ENCODE measurements at regions not wholly inside any gene's neighbourhood (a gene's known extent, or its start where the extent isn't known, plus 50 kb on each side); places are given as distances from the start of the nearest gene placed in this dataset.

DNA sequence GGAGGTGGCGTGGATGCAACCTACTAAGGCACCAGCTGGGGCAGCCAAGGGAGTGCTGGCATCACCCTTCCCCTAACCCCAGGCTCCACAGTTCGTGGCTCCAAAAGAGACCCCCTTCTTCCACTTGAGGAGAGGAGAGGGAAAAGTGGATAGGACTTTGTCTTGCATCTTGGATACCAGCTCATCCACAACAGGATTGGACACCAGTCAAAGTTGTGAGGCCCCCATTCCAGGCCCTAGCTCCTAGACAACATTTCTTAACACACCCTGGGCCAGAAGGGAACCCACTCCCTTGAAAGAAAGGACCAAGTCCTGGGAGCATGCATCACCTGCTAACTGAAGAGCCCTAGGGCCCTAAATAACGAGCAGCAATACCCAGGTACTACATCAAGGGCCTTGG, 372.6 kb upstream of the PLXNA2 start (continued):
- TF ChIP-seq, protein P1, sequence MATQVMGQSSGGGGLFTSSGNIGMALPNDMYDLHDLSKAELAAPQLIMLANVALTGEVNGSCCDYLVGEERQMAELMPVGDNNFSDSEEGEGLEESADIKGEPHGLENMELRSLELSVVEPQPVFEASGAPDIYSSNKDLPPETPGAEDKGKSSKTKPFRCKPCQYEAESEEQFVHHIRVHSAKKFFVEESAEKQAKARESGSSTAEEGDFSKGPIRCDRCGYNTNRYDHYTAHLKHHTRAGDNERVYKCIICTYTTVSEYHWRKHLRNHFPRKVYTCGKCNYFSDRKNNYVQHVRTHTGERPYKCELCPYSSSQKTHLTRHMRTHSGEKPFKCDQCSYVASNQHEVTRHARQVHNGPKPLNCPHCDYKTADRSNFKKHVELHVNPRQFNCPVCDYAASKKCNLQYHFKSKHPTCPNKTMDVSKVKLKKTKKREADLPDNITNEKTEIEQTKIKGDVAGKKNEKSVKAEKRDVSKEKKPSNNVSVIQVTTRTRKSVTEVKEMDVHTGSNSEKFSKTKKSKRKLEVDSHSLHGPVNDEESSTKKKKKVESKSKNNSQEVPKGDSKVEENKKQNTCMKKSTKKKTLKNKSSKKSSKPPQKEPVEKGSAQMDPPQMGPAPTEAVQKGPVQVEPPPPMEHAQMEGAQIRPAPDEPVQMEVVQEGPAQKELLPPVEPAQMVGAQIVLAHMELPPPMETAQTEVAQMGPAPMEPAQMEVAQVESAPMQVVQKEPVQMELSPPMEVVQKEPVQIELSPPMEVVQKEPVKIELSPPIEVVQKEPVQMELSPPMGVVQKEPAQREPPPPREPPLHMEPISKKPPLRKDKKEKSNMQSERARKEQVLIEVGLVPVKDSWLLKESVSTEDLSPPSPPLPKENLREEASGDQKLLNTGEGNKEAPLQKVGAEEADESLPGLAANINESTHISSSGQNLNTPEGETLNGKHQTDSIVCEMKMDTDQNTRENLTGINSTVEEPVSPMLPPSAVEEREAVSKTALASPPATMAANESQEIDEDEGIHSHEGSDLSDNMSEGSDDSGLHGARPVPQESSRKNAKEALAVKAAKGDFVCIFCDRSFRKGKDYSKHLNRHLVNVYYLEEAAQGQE (IDR thresholded peaks at IDR 0.05; ENCODE audit: unreplicated experiment): no peak
- no peak for TF ChIP-seq EZH2phosphoT487 (IDR thresholded peaks at IDR 0.05; ENCODE audit: unreplicated experiment)
- TF ChIP-seq ZNF331 (CRISPR knock-in tag; IDR thresholded peaks at IDR 0.05; ENCODE audit: low read depth): no peak
- TF ChIP-seq STAT1 (IDR thresholded peaks at IDR 0.05; ENCODE audit: unreplicated experiment): no peak
- no peak for TF ChIP-seq EZH2 (IDR thresholded peaks at IDR 0.05; ENCODE audit: low read depth, unreplicated experiment)

DNA sequence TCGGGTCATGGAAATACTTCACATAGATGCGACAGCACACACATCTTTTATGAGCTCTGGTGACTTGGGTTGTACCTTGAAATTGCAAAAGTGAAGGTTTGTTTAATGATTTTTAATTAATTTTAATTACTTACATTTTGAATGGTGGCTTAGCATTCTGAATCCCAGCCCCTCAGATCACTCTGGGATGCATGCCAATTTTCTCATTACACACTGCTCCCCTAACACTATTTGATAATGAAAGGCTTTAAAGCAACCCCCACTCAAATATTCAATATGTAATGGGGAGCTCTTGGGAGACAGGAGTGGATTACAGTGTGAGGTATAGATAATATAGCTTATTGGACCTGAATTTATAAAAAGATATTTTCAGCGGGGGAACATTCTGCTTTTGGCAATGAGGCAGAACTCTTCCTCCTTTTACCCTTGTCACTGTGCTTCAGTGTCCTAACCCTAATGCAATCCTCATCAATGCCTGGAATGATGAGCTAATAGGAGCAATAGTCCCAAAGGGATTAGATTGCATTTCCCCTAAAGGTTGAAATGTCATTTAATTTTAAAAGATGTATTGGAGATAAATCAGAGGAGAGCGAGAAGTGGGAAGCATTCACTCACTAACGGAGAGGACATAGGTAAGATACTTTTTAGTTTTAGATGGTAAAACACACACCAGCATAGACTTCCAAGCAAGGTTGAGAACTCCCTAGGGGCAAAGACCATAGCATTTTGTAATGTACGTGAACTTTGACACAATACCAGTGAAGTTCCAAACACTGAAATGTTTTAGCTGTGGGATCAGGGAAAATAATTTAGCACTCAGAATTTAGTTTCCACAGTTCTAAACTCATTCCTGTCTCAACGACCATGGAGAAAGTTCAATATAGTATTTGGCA, 384.1 kb upstream of the PLXNA2 start:
- Histone ChIP-seq H3K9me2 (ENCODE audit: insufficient read depth) (no peaks in the 10 kb centered on the region), H3K4me2 (no peak overlapping the region), H3K36me3 (ENCODE audit: insufficient read depth) (no peaks in the 10 kb centered on the region), H3K27me3 (ENCODE audit: insufficient read depth) (no peaks in the 10 kb centered on the region), H3K79me2 (replicated peaks; ENCODE audit: insufficient read depth) (no peaks in the 10 kb centered on the region), H3K27ac (ENCODE audit: low read depth) (no peak overlapping the region), H3K4me1 (ENCODE audit: insufficient read depth) (no peaks in the 10 kb centered on the region), H2AFZ (no peak overlapping the region), H3K4me3 (no peak overlapping the region), H3F3A (replicated peaks; ENCODE audit: low read depth) (no peaks in the 10 kb centered on the region), H4K20me1 (replicated peaks; ENCODE audit: insufficient read depth) (no peaks in the 10 kb centered on the region)
- Mint-ChIP-seq H3K9me3 (no peaks in the 10 kb centered on the region; the same call in 2 of the 3 replicates), H3K4me1 (no peaks in the 10 kb centered on the region), H3K27ac (no peak overlapping the region), H3K36me3 (ENCODE audit: low read depth) (peaks cover 3% of the 10 kb centered on the region; the same call in 1 of the 3 replicates), H3K27me3 (ENCODE audit: insufficient read depth, low read depth, poor library complexity) (no peaks in the 10 kb centered on the region), H3K4me3 (no peak overlapping the region)
- no peak for TF ChIP-seq STAT1 (IDR thresholded peaks at IDR 0.05; ENCODE audit: unreplicated experiment)
- TF ChIP-seq, protein P2, sequence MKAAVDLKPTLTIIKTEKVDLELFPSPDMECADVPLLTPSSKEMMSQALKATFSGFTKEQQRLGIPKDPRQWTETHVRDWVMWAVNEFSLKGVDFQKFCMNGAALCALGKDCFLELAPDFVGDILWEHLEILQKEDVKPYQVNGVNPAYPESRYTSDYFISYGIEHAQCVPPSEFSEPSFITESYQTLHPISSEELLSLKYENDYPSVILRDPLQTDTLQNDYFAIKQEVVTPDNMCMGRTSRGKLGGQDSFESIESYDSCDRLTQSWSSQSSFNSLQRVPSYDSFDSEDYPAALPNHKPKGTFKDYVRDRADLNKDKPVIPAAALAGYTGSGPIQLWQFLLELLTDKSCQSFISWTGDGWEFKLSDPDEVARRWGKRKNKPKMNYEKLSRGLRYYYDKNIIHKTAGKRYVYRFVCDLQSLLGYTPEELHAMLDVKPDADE (IDR thresholded peaks at IDR 0.05): no peak
- TF ChIP-seq, protein P1 (IDR thresholded peaks at IDR 0.05; ENCODE audit: unreplicated experiment): no peak
- no peak for DNase-seq (ENCODE audit: low spot score)
- no peak for ATAC-seq

Data from GM23338 (cell line).